ENCODE measurements at regions not wholly inside any gene's neighbourhood (a gene's known extent, or its start where the extent isn't known, plus 50 kb on each side); places are given as distances from the start of the nearest gene placed in this dataset.

GRCh38 chr7:92904244-92905131, 68.1 kb upstream of the CDK6 start:
- TF ChIP-seq, protein P1, sequence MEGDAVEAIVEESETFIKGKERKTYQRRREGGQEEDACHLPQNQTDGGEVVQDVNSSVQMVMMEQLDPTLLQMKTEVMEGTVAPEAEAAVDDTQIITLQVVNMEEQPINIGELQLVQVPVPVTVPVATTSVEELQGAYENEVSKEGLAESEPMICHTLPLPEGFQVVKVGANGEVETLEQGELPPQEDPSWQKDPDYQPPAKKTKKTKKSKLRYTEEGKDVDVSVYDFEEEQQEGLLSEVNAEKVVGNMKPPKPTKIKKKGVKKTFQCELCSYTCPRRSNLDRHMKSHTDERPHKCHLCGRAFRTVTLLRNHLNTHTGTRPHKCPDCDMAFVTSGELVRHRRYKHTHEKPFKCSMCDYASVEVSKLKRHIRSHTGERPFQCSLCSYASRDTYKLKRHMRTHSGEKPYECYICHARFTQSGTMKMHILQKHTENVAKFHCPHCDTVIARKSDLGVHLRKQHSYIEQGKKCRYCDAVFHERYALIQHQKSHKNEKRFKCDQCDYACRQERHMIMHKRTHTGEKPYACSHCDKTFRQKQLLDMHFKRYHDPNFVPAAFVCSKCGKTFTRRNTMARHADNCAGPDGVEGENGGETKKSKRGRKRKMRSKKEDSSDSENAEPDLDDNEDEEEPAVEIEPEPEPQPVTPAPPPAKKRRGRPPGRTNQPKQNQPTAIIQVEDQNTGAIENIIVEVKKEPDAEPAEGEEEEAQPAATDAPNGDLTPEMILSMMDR (IDR thresholded peaks at IDR 0.05) = no peak
- TF ChIP-seq POLR2AphosphoS5 (IDR thresholded peaks at IDR 0.05) (no peak), POLR2A (IDR thresholded peaks at IDR 0.05) (no peak), EP300 (IDR thresholded peaks at IDR 0.05) (no peak)
